Jurkat, Clone E6-1 (cell line): ENCODE measurements at regions not wholly inside any gene's neighbourhood (a gene's known extent, or its start where the extent isn't known, plus 50 kb on each side); places are given as distances from the start of the nearest gene placed in this dataset.

Experiments
- DNase-seq: peaks from one replicate; pipeline ENCODE4 v3.0.0-alpha.2; 2011; ENCODE audit warnings: low read depth, low spot score
- H3K4me3 ChIP-seq: 2 replicates; pipeline ENCODE4 v1.5.1; 2011; ENCODE audit warnings: mild to moderate bottlenecking, low read length, control low read depth, moderate library complexity

- H3K4me3 ChIP-seq = no peak overlapping the region
- DNase-seq = no peak
Observed at GRCh38 chr9:13707612-13708576, 428.4 kb upstream of the MPDZ start.

- no peak for DNase-seq
- no peak overlapping the region for H3K4me3 ChIP-seq
Observed at GRCh38 chr9:13705918-13706317, 426.4 kb upstream of the MPDZ start.

DNA sequence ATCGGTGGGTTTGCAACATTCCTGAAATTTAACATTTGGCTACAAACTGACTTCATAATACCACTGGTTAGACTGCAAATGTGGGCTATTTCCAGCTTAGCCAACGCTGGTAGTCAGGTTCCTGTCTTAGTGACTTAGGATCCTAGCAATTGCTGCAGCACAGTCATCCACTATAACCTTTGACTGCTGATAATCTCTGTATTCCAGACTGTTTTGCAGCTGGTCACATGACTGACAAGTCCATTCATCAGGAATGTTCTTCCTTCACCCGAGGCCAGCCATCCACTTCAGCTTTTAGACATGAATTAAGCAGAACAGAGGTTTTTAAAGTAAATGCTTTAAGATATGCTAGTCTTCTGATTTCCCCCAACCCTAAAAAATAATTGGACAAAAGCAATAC, 425.9 kb upstream of the MPDZ start:
- no peak for DNase-seq
- H3K4me3 ChIP-seq = no peak overlapping the region

- no peak for DNase-seq
- H3K4me3 ChIP-seq = no peak overlapping the region
Observed at GRCh38 chr9:13690595-13690994, 411.1 kb upstream of the MPDZ start.

GRCh38 chr9:13689925-13690324, 410.4 kb upstream of the MPDZ start:
- H3K4me3 ChIP-seq = no peak overlapping the region
- DNase-seq = no peak

GRCh38 chr9:13688990-13689600, 409.6 kb upstream of the MPDZ start:
- no peak for DNase-seq
- H3K4me3 ChIP-seq = no peak overlapping the region

DNA sequence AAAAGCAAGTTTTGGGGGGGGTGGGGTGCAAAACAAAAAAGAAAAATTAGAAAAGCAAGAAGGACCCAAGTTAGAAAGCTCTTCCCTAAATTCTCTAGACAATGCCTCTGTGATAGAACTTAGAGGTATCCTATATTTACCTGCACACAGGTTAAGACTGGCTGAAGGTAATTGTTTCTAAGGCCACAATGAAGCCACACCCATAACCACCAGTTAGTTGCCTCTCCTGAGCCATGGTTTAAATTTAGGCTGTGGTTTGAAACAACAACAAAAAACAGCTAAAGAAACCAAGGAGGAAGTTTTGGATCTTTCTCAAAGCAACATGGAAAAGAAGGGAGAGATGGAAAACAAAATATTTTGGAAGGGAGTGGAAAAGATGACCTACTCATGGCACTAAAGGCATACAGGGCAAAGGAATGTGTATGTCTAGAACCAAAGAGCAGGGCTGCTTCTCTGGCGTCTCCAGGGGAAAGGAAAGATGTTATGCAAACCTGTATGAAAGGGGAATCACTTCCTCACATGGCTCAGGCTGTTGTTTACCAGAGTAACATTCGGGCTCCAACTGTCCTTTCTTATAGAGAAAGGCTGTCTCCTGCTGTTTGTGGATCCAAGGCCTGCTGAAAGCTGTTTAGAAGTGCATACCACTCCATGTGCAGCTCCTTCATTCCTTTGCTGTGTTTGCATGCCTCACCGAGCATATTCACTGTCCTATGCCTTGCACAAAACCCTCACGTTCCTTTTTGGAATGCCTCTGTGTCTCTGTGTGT, 408.9 kb upstream of the MPDZ start:
- no peak for DNase-seq
- H3K4me3 ChIP-seq = no peak overlapping the region

DNA sequence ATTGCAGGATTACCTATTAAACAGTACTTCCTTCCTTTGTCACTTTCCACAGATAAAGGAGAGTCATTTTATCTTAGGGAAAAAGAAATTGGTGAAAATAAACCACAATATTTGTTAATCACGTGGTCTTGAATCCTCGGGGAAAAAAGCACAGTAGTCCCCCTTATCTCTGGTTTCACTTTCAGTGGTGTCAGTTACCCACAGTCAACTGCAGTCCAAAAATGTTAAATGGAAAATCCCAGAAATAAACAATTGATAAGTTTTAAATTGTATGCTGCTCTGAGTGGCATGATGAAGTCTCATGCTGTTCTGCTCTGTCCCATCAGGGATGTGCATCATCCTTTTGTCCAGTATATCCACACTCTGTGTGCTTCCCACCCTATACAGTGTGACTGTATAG, 405.2 kb upstream of the MPDZ start:
- no peak for DNase-seq
- no peak overlapping the region for H3K4me3 ChIP-seq

DNA sequence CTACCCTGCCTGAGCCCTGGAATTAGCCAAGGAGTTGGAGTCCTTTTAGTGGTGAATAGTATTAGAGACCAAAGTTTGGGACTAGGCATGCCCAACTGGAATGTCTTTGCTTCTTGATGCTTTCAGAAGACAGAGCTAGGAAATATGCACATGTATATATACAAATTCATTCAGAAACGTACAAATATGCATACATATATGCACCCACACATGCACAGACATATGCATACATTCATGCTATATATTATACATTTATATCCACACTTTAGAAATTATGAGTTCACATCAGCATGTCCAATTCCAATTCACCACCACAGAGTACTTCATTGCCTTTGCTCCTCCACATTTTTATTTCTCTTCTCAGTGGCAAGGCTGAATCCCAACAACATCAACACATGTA, 398.3 kb upstream of the MPDZ start:
- DNase-seq = no peak
- H3K4me3 ChIP-seq = no peak overlapping the region

- H3K4me3 ChIP-seq = no peak overlapping the region
- DNase-seq = no peak
Observed at GRCh38 chr9:13675638-13676000, 396.1 kb upstream of the MPDZ start.

- no peak for DNase-seq
- no peak overlapping the region for H3K4me3 ChIP-seq
Observed at GRCh38 chr9:13674926-13675637, 395.6 kb upstream of the MPDZ start.

DNA sequence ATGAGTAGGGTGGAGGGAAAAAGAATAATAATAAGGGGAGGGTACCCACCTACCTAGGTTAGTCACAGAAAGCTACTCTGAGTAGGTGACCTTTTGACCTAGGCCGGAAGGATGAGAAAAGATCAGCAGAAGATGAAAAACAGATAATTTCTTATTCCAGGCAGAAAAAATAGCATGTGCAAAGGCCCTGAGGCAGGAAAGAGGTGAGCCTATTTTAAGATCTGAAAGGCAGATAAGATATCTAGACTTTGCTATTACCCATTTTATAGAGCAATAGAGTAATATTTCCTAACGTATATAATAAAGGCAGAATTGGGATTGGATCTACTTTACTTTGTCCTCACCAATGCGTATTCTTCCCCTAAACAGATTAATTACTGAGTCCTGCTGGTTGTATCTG, 393.9 kb upstream of the MPDZ start:
- no peak overlapping the region for H3K4me3 ChIP-seq
- no peak for DNase-seq

GRCh38 chr9:13665418-13666066, 386.1 kb upstream of the MPDZ start:
- DNase-seq = peak; percentile 1

DNA sequence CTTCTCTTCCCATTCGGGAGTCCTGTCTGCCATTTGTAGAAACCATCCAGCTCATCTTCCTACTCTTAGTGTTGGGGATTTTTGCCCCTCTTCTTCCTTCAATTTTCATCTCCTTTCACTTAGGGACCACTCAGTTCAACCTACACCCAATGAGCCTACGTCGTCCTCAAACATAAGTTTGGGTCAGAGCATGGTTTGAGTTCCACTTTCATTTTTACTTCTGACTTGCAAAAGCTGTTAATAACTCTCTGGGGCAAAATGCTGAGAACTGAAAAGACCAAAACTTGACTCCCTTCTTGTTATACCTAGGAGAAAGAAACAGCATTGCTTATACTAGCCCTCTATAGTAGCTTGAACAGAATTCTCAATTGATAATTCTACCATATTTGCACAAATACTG, 381.5 kb upstream of the MPDZ start:
- DNase-seq = no peak
- H3K4me3 ChIP-seq = no peak overlapping the region

More at GRCh38 chr9:13665418-13666066, 386.1 kb upstream of the MPDZ start:
- no peak overlapping the region for H3K4me3 ChIP-seq

- no peak for DNase-seq
- H3K4me3 ChIP-seq = no peak overlapping the region
Observed at GRCh38 chr9:13651969-13652663, 372.6 kb upstream of the MPDZ start.

- H3K4me3 ChIP-seq = no peak overlapping the region
- DNase-seq = no peak
Observed at GRCh38 chr9:13651526-13651925, 372.0 kb upstream of the MPDZ start.

GRCh38 chr9:13648676-13649075, 369.2 kb upstream of the MPDZ start:
- no peak overlapping the region for H3K4me3 ChIP-seq
- no peak for DNase-seq

DNA sequence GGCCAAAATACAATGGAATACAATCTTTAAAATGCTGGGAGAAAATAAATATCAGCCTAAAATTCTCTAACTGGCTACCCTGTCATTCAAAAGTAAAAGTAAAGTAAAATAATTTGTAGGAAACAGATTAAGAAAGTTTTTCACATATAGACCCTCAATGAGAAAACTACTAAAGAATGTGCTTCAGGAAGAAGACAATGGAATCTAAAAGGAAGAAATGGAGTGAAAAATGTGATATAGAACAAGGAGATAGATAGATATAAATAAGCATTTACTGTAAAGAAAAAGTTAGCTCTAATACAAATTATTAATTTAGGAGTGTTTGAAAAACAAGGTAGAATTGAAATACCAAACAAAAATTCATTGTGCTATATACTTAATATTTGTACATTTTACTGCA, 368.6 kb upstream of the MPDZ start:
- no peak overlapping the region for H3K4me3 ChIP-seq
- no peak for DNase-seq
